Transverse colon (tissue), 4 donors: ENCODE measurements at regions not wholly inside any gene's neighbourhood (a gene's known extent, or its start where the extent isn't known, plus 50 kb on each side); places are given as distances from the start of the nearest gene placed in this dataset.

Experiments used
- DNase-seq: peaks from one replicate; pipeline ENCODE4 v3.0.0-alpha.2; 2019
- H3K27ac ChIP-seq, 4 donors: fragments of 200-600 bp; sonication (generic); 2 replicates each; pipeline ENCODE4 v1.5.1; 2016 to 2018; ENCODE audit warnings: inconsistent platforms in 4 of 4
- H3K27me3 ChIP-seq: fragments of 200-600 bp; sonication (generic); 2 replicates; pipeline ENCODE4 v1.5.1; 2017; ENCODE audit warnings: inconsistent platforms
- H3K36me3 ChIP-seq, 4 donors: fragments of 200-600 bp; sonication (generic); 2 replicates each; pipeline ENCODE4 v1.5.1; 2017 to 2019; ENCODE audit warnings: inconsistent platforms in 4 of 4
- H3K4me1 ChIP-seq, 4 donors: fragments of 200-600 bp; sonication (generic); 2 replicates each; pipeline ENCODE4 v1.5.1; 2017 to 2020; ENCODE audit warnings: inconsistent platforms in 4 of 4
- H3K4me3 ChIP-seq, 4 donors: fragments of 200-600 bp; sonication (generic); 1 replicate in 1 of 4; 2 replicates in 3 of 4; pipeline versions ENCODE4 v1.5.1 to v1.6.1; 2017 to 2019; ENCODE audit warnings: inconsistent platforms in 4 of 4
- H3K9me3 ChIP-seq, 2 donors: fragments of 200-600 bp; sonication (generic); 2 replicates each; pipeline ENCODE4 v1.5.1; 2017 to 2019; ENCODE audit warnings: inconsistent platforms in 2 of 2
- CTCF ChIP-seq, 5 experiments: fragments of 200-600 bp in 3 of 5; fragments of 450-650 bp in 2 of 5; sonication (generic) in 3 of 5; IDR thresholded peaks; 1 replicate in 2 of 5; 2 replicates in 3 of 5; pipeline ENCODE4 v1.5.1; 2016 to 2017; ENCODE audit warnings: antibody characterized with exemption in 5 of 5, inconsistent platforms in 3 of 5, mild to moderate bottlenecking in 2 of 5, moderate library complexity in 1 of 5
- EP300 ChIP-seq: sonication (generic); formaldehyde crosslinking; IDR thresholded peaks from one replicate; pipeline ENCODE4 v1.6.1; 2017; ENCODE audit warnings: antibody characterized with exemption, low read depth
- POLR2A ChIP-seq: fragments of 450-650 bp; IDR thresholded peaks from one replicate; pipeline ENCODE4 v1.6.1; 2016; ENCODE audit warnings: antibody characterized with exemption, mild to moderate bottlenecking, moderate library complexity
- POLR2AphosphoS5 ChIP-seq, 3 donors: sonication (generic); formaldehyde crosslinking; IDR thresholded peaks; one replicate each; pipeline ENCODE4 v1.6.1; 2016; ENCODE audit warnings: antibody characterized with exemption in 3 of 3
- WGBS, 2 donors: methylation state at CpG; one replicate each; pipeline ENCODE4 v1.1.5; 2018; ENCODE audit warnings: low coverage in 1 of 2; 5-methylcytosine and 5-hydroxymethylcytosine counted together
- in situ Hi-C, 4 donors: fragments of 200-750 bp; cut with MboI; loops; one replicate each; pipeline versions ENCODE4 v1.15.0 to v1.15.1; 2017; ENCODE audit warnings: low sequenced_read_pairs in 3 of 4, low pct_ligation_motif_present in 1 of 4, low pct_unique_long_range_greater_than_20kb in 1 of 4
- intact Hi-C: fragments of 100-400 bp; cut with DNase I; formaldehyde crosslinking; loops from one replicate; pipeline ENCODE4 v1.15.1; 2023; ENCODE audit warnings: low total_unique reads

- no peak for DNase-seq
- in situ Hi-C loops = no loop called here
- no peaks in the 10 kb centered on the region for H3K9me3 ChIP-seq
- no peak overlapping the region for H3K4me3 ChIP-seq
- no peak for TF ChIP-seq POLR2A
- TF ChIP-seq CTCF (IDR thresholded peaks at IDR 0.05) = no peak
- no peak for TF ChIP-seq POLR2AphosphoS5 (IDR thresholded peaks at IDR 0.05)
- TF ChIP-seq EP300 = no peak
- no peaks in the 10 kb centered on the region for H3K4me1 ChIP-seq
- H3K27me3 ChIP-seq = no peaks in the 10 kb centered on the region
- no peak overlapping the region for H3K27ac ChIP-seq
- no peaks in the 10 kb centered on the region for H3K36me3 ChIP-seq
- intact Hi-C loops = no loop called here
- 68 to 71% methylated on average over 6 of the region's 6 CpGs for WGBS, 2 donors
These were observed 503.0 kb downstream of the KIF20B start for GRCh38 chr10:90204131-90204955.

- intact Hi-C loops = no loop called here
- Histone ChIP-seq H3K36me3 (no peaks in the 10 kb centered on the region), H3K27me3 (no peaks in the 10 kb centered on the region), H3K9me3 (no peaks in the 10 kb centered on the region), H3K4me1 (no peaks in the 10 kb centered on the region), H3K27ac (no peak overlapping the region), H3K4me3 (no peak overlapping the region)
- TF ChIP-seq CTCF (IDR thresholded peaks at IDR 0.05) (no peak), POLR2A (no peak), EP300 (no peak), POLR2AphosphoS5 (IDR thresholded peaks at IDR 0.05) (no peak)
- no peak for DNase-seq
- in situ Hi-C loops = no loop called here
These were observed 503.5 kb downstream of the KIF20B start for GRCh38 chr10:90204956-90205314.

GRCh38 chr10:90205340-90205739 lies 503.9 kb downstream of the KIF20B start:
- no peaks in the 10 kb centered on the region for H3K4me1 ChIP-seq
- TF ChIP-seq EP300 (no peak), CTCF (IDR thresholded peaks at IDR 0.05) (no peak), POLR2AphosphoS5 (IDR thresholded peaks at IDR 0.05) (no peak), POLR2A (no peak)
- H3K27me3 ChIP-seq = no peaks in the 10 kb centered on the region
- in situ Hi-C loops (no loop called here), intact Hi-C loops (no loop called here)
- no peak overlapping the region for H3K4me3 ChIP-seq
- no peak for DNase-seq
- no peaks in the 10 kb centered on the region for H3K36me3 ChIP-seq
- H3K27ac ChIP-seq = no peak overlapping the region
- H3K9me3 ChIP-seq = no peaks in the 10 kb centered on the region
- WGBS, 2 donors = 82 to 100% methylated on average over 2 to 3 of the region's 3 CpGs

- Histone ChIP-seq H3K9me3 (no peaks in the 10 kb centered on the region), H3K36me3 (no peaks in the 10 kb centered on the region), H3K27me3 (no peaks in the 10 kb centered on the region), H3K4me3 (no peak overlapping the region), H3K27ac (no peak overlapping the region), H3K4me1 (no peaks in the 10 kb centered on the region)
- TF ChIP-seq POLR2AphosphoS5 (IDR thresholded peaks at IDR 0.05) = no peak
- TF ChIP-seq CTCF (IDR thresholded peaks at IDR 0.05) = no peak
- no peak for TF ChIP-seq EP300
- no peak for TF ChIP-seq POLR2A
- in situ Hi-C loops (no loop called here), intact Hi-C loops (no loop called here)
- 83 to 86% methylated on average over 2 of the region's 2 CpGs for WGBS, 2 donors
- no peak for DNase-seq
These were observed 512.0 kb downstream of the KIF20B start for GRCh38 chr10:90213346-90213745.
